OCI-LY7 (cell line): ENCODE measurements at regions not wholly inside any gene's neighbourhood (a gene's known extent, or its start where the extent isn't known, plus 50 kb on each side); places are given as distances from the start of the nearest gene placed in this dataset.

Experiments
- CTCF ChIP-seq: fragments of 200-600 bp; sonication (generic); conservative IDR thresholded peaks from 2 replicates; pipeline ENCODE4 v1.5.1; 2014; ENCODE audit warnings: mild to moderate bottlenecking, antibody characterized with exemption, low read length, moderate library complexity, mixed read lengths
- EZH2phosphoT487 ChIP-seq: fragments of 200-600 bp; sonication (generic); IDR thresholded peaks from 2 replicates; pipeline ENCODE4 v1.6.1; 2018; ENCODE audit warnings: low read depth, borderline replicate concordance, mild to moderate bottlenecking, mixed run types, antibody characterized with exemption, low read length, moderate library complexity, mixed read lengths

GRCh38 chr10:28937959-28938358 is 260.6 kb downstream of the BAMBI start:
- TF ChIP-seq CTCF (no peak), EZH2phosphoT487 (no peak)
